HG02852 (cell line): ENCODE measurements at regions not wholly inside any gene's neighbourhood (a gene's known extent, or its start where the extent isn't known, plus 50 kb on each side); places are given as distances from the start of the nearest gene placed in this dataset.

Experiments
- ATAC-seq: cut with Tn5 transposase; IDR thresholded peaks from one replicate; pipeline ENCODE4 v1.9.1; 2021; ENCODE audit warnings: mild to moderate bottlenecking, moderate library complexity; ENCODE audit not compliant: unreplicated experiment

DNA sequence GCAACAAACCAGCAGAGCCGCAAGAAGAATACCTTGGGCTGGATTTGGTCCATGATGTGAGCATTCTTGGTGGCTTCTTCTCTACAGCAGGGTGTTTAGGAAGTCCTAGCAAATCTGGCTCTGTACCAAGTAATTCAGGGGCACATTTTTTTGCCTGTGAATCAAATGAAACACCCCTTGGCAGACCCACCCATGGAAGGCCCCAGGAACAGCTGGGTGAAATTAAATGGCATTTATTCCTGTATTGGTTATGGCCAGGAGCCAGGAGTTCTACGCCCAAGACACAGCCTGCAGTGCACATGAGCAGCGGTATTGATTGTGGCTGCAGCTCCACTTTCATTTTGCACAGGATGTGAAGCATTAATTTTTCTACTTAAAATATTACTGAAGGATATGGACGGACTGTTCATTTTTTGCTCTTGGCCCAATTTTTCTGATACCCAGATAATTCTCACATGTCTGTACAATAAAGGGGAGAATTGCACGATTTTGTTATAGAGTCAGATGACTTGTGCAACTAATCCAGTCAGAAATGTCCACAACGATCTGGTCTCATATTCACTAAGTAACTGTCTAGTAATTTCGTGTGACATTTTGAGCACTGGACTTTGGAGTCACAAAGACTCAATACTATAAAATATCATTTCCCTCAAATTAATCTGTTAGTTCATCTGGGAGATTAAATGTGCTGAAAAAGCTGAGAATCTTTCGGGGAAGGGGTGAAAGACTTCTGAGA is 120.7 kb upstream of the APC start:
- ATAC-seq: no peak

DNA sequence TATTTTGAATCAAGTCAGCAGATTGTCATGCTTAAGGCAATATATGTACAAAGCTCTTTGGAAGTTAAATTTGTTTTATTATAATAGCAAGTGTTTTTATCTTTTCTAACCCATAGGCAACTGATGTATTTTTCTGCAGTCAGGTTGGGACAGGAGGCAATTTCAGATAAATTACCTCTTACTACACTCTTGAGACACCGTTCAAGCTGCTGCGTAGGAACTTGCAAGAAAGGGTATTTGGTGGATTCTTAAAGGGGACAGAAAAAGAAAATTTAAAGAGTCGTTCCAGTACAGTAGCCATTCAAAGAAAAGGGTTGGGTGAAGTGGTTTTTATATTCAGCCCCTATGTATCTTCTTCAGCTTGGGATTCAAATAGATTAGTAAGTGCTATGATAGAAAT is 112.4 kb upstream of the APC start:
- no peak for ATAC-seq

DNA sequence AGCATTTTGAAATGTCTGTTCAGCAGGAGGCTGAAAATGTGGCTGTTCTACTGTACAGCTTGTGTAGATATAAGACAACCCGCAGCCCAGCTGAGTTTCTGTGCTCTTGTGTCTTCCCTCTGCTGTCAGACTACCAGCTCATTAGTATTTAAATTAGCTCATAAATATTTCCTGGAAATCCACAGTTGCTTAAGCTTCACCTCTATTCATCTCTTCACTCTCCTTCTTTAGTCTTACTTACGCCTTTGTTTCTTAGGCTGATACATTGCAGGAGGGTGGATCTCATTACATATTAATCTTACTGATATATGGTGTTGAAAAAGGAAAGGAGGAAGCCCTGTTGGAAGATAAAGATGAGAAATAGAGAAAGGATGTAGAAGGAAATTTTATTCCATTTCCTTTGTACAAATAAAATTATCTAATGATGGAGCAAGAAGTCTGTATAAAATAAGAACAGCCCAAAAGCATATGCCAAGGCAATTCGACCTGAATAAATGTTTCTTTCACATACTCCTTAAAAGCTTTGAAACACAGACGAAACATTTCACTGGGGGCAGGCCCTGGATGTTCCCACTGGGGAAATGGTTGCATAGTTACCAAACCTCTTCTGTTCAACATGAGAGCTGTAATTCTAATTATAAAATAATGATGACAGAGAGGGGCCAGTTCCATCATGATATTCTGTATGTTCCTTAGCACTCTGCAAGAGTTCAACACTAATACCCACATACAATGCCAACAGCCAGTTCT is 111.8 kb upstream of the APC start:
- ATAC-seq: no peak

DNA sequence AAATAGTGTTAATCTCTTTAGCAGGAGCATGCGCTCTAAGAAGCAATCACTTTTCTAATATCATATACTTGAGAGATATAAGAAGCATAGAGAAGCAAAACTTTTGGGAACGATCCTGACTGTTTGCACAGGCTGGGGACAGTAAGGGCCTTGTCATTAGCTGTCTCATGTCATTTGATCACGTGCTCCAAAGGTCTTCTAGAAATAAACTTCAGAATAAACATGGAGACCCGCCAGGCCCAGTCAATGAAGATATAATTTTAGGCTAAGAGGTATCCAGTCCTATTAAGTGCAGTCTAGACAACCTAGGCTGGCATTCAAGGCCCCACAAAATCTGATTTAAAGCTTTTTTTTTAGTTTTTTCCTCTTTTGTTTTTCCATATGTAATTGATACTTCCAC is 111.0 kb upstream of the APC start:
- no peak for ATAC-seq

DNA sequence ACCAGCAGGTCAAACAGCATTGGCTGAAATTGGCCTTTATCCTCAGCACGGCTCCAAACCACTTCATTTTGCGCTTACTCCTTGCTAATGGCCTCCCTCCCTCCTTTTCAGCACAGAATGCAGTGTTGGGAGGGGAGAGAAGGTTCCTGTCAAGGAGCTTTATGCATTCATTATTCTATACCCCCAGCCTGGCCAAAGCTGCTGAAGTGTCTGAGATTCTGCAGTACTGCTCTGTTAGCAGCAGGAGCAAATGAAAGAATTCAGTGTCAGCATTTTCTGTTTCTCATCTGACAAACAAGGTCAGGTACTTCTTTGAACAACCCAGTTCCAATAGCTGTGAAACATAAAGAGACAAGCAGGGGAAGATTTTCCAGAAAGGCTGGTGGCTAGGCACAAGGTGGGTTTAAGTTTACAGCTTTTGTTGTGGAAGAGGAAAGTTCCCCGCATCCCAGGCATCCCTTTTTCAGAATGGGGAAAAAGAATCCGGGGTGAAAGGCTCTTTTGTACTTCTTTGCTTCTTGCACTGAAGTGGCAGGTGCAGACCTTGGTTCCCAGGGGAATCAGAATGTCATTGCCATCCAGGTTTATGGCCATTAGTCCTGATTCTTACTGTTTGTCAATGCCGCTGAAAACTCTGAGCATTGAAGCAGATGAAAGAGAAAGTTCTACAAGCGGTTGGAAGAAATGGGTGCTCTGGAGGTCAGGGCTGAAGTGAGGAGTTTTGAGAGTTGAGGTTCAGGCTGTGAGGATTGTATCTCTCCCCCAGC is 109.3 kb upstream of the APC start:
- ATAC-seq: no peak

DNA sequence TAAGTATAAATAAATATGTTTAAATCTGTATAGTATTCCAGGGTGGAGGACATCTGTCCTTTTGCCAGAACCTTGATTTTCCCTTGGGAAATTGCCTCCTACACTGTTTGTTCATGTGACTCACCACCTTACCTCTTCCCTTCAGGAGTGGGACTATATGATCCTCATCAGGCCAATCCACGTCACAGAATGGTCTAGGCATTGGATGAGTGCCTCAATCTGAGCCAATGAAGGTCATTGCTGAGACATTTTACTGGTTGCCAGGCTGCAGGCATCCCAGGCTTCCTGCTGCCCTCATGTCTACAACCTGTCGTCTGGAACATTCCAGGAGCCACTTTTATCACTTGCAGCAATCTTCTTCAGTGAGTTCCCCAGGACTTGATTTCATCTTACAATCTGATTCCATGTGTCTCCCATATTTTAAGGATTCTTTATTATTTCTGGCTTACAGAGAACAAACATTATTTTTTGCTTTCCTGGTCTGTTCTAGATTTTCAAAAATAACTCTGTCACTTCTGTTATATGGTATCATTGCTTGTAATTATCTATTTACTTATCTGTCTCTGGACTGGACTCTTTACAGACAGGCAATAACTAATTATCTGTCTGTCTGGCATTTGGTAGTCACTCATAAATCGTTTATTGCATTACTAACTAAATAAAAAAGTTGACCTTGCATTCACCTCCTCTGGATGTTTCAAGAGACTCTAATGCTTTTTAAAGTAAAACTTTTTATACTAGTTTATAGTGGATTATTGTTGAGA is 107.3 kb upstream of the APC start:
- ATAC-seq: no peak

DNA sequence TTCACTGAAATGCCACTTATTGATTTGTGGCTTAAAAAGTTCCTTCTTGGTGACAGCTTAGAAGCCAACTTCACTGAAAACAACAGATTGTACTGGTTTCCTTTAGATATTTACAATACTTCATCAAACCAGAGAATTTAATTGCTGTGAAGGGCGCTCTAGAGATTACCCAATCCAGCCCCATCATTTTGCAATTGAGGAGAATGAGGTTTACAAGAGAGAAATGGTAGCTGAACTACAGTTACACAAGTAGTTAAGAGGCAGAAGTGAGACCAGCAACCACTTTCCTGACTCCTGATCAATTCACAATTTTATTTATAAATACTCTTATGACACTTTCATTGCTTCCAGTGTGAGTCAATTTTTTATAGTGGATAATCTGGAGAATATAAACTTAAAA is 103.5 kb upstream of the APC start:
- no peak for ATAC-seq

DNA sequence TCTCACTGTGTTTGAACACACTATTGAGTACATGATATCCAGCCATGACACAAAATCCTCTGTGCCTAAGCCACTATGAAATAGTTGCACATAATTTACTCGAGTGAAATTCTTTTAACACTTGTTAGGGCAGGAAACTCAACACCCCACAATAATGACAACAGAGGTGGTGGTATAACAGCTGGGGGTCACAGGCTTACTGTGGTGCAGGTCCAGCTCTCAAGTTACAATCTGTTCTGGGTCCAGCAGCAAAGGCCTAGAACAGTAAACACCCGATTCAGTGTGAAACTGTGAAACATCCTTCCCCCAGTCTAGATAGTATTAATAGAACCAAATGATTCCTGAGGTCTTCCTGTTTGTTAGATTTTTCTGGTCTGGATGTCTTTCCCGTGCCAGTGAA is 102.9 kb upstream of the APC start:
- no peak for ATAC-seq

DNA sequence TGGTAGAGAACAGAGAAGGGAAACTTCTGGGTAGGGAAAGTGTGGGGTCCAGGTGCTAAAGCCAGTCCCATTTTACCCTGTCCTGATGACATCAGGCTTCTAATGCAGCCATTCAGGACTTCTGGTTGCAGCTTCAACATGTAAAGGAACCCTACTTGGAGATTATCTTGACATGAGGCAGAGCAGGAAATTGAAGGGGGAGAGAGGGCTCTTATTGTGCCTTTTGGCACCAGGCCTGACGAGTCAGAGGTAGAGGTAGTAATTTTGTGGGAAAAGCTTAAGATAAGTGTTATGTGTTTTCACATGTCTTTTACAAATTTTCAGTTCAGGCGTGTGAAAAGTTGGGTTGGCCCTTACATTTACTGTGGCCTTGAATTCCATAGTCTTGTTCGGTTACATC is 102.4 kb upstream of the APC start:
- no peak for ATAC-seq

DNA sequence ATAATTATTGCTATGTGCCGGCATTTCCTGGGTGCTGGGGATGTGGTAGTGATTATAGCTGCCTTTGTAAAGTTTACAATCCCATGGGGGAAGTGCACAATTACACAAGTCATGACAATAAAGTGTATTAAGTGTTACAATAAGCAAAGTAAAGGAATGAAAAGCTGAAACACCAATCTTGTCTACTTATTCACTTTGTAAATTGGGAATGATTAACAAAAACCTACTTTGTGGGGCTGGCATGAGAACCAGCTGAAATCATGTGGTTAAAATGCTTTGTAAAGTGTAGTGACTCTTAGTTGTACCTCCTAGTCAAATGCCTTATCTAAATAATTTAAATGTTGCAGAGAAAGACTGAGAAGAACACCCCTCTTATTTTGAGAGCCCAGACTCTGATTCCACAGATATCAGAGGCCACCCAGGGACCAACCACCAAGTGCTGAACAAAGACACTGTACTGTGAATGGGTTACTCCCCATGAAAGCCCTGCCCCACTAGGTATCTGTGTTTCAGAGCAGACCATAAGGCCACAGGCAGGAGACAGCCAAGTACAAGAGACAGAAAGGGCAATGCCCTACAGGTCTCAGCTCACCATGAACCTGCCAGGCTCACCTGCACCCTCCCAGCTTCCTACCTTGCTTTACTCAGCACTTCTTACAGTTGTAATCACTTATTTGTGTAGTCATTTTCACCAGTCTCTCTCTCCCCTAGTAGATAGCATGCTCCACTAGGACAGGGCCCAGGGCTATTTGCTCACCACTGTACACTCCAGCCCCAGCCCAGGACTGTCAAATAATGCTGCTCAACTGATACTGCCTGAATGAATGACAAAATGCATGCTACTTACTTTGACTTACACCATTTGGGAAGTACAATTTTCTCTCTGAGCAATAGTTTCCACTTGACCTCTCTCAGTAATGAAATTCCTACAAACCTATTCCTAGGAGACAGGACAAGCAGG is 101.6 kb upstream of the APC start:
- no peak for ATAC-seq

DNA sequence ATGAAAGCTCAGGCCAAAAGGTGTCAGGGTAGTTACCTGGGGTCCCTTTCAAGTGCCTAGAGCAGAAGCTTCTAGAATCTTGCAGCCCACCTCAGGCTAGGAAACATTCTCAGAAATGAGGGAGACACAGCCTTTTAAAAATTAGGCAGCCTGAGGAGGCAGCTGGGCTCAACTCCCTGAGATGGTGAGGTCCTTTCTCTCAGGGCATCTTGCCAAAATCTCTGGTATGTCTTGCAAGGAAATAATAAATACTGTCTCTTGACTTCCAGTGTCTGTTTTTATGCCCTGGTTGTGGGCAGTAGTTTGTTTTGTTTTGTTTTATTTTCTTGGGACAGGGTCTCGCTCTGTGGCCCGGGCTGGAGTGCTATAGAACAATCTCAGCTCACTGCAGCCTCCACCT is 100.9 kb upstream of the APC start:
- no peak for ATAC-seq

DNA sequence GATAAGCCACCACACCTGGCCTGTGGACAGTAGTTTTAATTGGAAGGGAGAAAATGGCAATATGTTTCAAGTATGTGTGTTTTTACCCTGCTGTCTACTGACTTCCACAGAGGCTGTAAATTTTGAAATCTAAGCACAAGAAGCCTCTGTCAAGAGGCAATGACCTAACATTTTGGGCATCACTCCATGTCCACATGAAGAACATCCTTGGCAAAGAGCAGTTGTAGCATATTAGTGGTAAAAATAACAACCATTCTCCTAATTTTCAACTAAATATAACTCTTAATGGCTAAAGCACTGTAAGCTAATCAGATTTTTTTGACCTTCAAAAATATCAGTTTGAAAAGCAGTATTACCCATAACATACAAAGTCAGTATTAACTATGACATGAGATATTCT is 100.3 kb upstream of the APC start:
- no peak for ATAC-seq

DNA sequence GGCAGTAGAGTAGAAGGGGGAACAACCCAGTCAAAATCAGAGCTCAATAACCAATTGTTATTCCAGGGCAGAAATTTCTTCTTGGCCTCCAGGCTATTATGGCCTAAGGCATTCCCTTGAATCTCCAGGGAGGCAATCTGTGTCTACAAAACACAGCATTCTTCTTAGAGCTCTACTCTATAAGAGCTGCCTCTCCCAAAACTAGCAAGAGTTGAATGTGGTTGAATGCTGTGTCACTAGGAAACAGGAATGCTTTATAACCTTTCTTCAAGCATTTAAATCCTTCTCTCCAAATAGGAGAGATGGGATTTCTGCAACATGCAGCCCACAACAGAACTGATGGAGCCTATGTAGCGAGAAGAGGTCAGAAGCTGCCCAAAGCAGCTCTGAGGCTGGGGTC is 97.1 kb upstream of the APC start:
- ATAC-seq: no peak

DNA sequence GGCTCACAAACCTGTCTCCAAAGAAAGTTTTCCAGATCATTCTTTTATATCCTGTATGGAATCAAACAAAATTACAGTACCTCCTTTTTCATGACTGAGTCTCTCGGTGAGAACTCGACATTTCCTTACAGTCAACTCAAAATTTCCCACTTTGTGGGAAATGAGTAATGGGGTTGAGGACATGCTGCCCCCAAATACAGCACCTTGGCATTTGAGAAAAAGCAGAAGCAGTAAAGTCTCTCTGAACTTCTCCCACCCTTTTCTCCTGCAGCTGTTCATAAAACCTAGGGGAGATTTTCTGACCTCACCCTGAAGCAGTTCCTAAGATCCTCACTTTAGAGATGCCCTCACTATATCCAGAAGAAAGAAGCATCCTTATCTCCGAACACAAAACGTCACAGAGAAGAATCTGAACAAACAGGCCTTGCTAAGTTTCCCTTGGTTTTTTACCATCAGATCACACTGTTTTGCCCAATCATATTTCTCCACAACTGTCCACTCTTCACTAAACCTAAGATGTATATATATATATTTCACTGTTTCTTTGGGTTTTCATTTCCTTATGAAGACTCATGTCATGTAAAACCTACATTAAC is 96.1 kb upstream of the APC start:
- ATAC-seq: no peak

DNA sequence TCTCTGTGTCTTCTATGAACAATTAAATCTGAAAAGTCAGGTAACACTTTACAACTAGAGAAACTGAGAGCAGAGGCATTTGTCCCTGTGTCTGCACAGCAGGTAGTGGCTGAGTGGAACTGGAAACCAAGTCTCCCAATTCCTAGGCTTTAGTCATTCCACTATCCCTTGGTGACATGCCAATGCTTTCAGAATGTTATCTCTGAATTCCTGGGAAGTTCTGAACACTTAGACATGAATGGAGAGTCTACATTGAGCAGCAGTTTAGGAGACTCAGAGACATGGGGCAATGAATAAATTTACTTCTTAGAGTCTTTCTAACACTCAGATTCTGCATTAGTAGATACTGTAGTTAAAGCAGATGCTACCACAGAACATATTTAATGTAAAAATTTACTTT is 94.8 kb upstream of the APC start:
- ATAC-seq: no peak

DNA sequence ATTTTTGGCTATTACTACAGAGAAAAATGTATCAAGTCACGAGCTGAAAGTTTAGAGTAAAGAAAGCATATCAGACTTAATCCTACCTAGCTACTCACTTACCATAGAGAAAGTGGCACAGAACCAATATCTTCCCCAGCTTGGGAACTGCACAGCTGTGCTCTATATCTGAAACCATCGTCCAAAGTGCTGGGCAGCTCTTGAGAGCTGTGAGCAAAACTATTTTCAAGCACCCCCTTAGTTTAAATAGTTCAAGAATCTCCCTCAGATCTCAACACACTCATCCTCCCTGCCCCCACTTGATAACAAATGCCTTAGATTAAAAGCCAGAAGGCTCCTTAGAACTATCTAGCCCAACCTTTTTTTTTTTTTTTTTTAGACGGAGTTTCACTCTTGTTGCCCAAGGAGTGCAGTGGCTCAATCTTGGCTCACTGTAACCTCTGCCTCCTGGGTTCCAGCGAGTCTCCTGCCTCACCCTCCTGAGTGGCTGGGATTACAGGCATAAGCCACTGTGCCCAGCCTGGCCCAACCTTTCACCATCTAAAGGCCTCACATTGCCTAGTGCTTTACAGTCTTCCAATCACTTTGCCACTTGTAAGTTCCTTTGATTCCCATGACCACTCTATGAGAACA is 94.2 kb upstream of the APC start:
- ATAC-seq: no peak

DNA sequence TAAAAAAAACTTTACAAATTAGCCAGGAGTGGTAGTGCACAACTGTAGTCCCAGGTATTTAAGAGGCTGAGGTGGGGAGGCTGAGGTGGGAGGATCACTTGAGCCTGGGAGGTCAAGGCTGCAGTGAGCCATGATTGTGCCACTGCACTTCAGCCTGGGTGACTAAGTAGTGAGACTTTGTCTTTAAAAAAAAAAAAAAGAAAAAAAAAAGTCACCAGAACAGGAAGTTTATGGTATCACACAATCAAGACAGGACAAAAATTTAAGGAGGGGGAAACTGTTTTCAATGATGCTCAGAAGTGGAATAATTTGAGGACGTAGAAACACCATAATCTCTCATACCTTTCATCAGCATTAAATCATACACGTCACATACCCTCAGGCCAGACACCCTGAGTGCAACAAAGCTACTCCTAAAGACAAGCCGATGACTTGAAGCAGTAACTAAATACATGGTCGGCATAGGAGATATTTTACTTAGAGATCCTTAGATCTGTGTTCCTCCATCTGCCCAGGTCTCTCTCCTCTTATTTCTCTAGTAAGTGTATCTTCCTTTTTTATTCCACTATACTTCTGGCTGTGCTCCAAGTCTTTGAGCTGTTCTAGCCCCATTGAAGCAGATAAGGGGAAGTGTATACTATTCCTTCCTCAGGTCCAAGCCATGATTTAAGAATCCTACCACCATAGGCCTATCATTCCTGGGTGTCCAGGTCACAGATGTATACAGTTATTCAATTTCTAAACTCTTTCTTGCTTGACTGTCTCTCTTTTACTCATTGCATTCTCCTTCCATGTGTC is 91.3 kb upstream of the APC start:
- ATAC-seq: no peak

DNA sequence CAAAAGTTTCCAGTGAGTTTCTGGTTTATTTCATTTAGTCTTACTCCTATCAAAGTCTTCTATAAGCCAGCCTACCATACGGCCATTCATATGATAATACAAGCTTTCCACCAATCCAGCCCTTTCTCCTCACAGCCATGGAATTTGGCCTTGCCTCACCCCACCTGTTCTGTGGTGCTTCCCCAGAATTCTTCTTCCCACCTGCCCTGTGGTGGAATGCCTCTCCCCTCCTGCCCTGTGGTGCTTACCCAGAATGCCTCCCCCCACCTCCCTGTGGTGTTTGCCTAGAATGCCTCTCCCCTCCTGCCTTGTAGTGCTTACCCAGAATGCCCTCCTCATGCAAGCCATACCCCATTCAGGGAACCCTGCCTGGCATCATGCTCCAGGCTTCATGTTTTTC is 90.3 kb upstream of the APC start:
- ATAC-seq: no peak
